ENCODE measurements at regions not wholly inside any gene's neighbourhood (a gene's known extent, or its start where the extent isn't known, plus 50 kb on each side); places are given as distances from the start of the nearest gene placed in this dataset.

DNA sequence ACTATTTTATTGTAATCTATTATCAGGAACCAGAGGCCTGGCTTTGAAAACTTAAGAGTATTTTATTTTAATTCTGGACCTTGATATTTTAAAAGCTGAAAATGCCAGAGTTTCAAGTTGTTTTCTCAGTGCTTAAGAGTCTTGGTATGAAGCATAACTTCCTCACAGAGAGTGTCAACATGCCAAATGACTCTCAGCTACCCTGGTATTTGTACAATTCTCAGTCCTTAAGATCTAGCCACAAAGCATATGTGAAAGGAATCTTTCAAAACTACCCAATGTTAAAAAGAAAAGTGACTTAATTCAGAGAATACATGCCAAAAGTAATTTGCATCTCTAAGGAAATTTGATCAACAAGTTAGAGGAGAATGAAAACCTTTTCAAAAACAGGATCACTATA, 171.9 kb downstream of the DKK2 start:
- Histone ChIP-seq H3K9me1 (ENCODE audit: control insufficient read depth, insufficient read depth, low read length) (no peaks in the 10 kb centered on the region), H2AFZ (ENCODE audit: low read depth, low read length) (no peak overlapping the region), H3K36me3 (ENCODE audit: control insufficient read depth, insufficient read depth, low read length) (no peaks in the 10 kb centered on the region), H3K9ac (ENCODE audit: insufficient read depth in 1 of 2, low read depth in 2 of 2, low read length in 2 of 2) (no peak overlapping the region), H3K27me3 (ENCODE audit: control insufficient read depth in 2 of 2, insufficient read depth in 2 of 2, low read length in 2 of 2) (no peaks in the 10 kb centered on the region), H4K20me1 (replicated peaks; ENCODE audit: control insufficient read depth, insufficient read depth, low read length) (no peaks in the 10 kb centered on the region), H3K4me3 (no peak overlapping the region), H3K79me2 (ENCODE audit: control insufficient read depth, insufficient read depth, low read length) (no peaks in the 10 kb centered on the region), H3K4me2 (ENCODE audit: insufficient read depth, low read length) (no peak overlapping the region), H3K9me3 (replicated peaks; ENCODE audit: control insufficient read depth, insufficient read depth, low read depth, low read length) (no peaks in the 10 kb centered on the region), H3K27ac (ENCODE audit: extremely low read depth, low read depth, low read length) (no peak overlapping the region), H3K4me1 (replicated peaks in 1 of 2; ENCODE audit: control insufficient read depth in 2 of 2, insufficient read depth in 2 of 2, low read length in 2 of 2) (no peaks in the 10 kb centered on the region)
- in situ Hi-C loops (cut with MboI) (no loop called here), intact Hi-C loops (cut with micrococcal nuclease) (no loop called here)
- DNase-seq (ENCODE audit: extremely low read depth in 1 of 4, low spot score in 3 of 4) = no peak
- ChIA-PET CTCF (ENCODE audit: low intra/inter-chr PET ratio) (interaction anchor here (0.6 kb wide), 1 partner anchor 625 kb away, joined by 3 read pairs; no protein-coding TSS in a partner anchor), POLR2A (no interaction called here)
- FAIRE-seq = no peak
- ATAC-seq = no peak
- BruUV-seq (replicated peaks) = no TSS peak
- no peak for TF ChIP-seq ZNF551 (CRISPR knock-in tag; IDR thresholded peaks at IDR 0.05)
- no peak for TF ChIP-seq TCF15 (CRISPR knock-in tag; IDR thresholded peaks at IDR 0.05)
- TF ChIP-seq ETV5 (CRISPR knock-in tag; IDR thresholded peaks at IDR 0.05; ENCODE audit: low read depth) = no peak
- no peak for TF ChIP-seq RBM25 (IDR thresholded peaks at IDR 0.05; ENCODE audit: low read depth, low read length, severe bottlenecking)
- no peak for TF ChIP-seq SMAD1 (IDR thresholded peaks at IDR 0.05; ENCODE audit: low read depth, low read length, partially characterized antibody)
- no peak for TF ChIP-seq KAT8 (IDR thresholded peaks at IDR 0.05; ENCODE audit: low read depth)
- no peak for TF ChIP-seq ZFX (CRISPR knock-in tag; IDR thresholded peaks at IDR 0.05)
- no peak for TF ChIP-seq BCLAF1 (IDR thresholded peaks at IDR 0.05; ENCODE audit: borderline replicate concordance in 1 of 2, control insufficient read depth in 1 of 2, low read depth in 2 of 2, low read length in 1 of 2)
- TF ChIP-seq, protein P1, sequence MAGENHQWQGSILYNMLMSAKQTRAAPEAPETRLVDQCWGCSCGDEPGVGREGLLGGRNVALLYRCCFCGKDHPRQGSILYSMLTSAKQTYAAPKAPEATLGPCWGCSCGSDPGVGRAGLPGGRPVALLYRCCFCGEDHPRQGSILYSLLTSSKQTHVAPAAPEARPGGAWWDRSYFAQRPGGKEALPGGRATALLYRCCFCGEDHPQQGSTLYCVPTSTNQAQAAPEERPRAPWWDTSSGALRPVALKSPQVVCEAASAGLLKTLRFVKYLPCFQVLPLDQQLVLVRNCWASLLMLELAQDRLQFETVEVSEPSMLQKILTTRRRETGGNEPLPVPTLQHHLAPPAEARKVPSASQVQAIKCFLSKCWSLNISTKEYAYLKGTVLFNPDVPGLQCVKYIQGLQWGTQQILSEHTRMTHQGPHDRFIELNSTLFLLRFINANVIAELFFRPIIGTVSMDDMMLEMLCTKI (IDR thresholded peaks at IDR 0.05; ENCODE audit: partially characterized antibody) = no peak
- no peak for TF ChIP-seq POLR2A (conservative IDR thresholded peaks at IDR 0.05)
- TF ChIP-seq ZBTB17 (CRISPR knock-in tag; IDR thresholded peaks at IDR 0.05) = no peak
- TF ChIP-seq ZNF76 (CRISPR knock-in tag; IDR thresholded peaks at IDR 0.05; ENCODE audit: borderline replicate concordance) = no peak
- TF ChIP-seq ZNF398 (CRISPR knock-in tag; IDR thresholded peaks at IDR 0.05) = no peak
- no peak for TF ChIP-seq NFIX (CRISPR knock-in tag; IDR thresholded peaks at IDR 0.05; ENCODE audit: low read depth)
